Prostate gland (tissue), 2 donors: ENCODE measurements at regions not wholly inside any gene's neighbourhood (a gene's known extent, or its start where the extent isn't known, plus 50 kb on each side); places are given as distances from the start of the nearest gene placed in this dataset.

Source experiments
- DNase-seq: peaks from one replicate; pipeline ENCODE4 v3.0.0-alpha.2; 2019; ENCODE audit warnings: low spot score
- H3K27ac ChIP-seq, 2 donors: fragments of 200-600 bp; sonication (generic); 2 replicates each; pipeline ENCODE4 v1.5.1; 2017 to 2019
- H3K27me3 ChIP-seq: fragments of 200-600 bp; sonication (generic); replicated peaks from 2 replicates; pipeline ENCODE4 v1.5.1; 2019; ENCODE audit not compliant: insufficient read depth
- H3K36me3 ChIP-seq, 2 donors: fragments of 200-600 bp; sonication (generic); 1 replicate in 1 of 2; 2 replicates in 1 of 2; pipeline versions ENCODE4 v1.5.1 to v1.8.1; 2017 to 2019
- H3K4me1 ChIP-seq: fragments of 200-600 bp; sonication (generic); replicated peaks from 2 replicates; pipeline ENCODE4 v1.5.1; 2019
- H3K4me3 ChIP-seq, 2 donors: fragments of 200-600 bp; sonication (generic); 2 replicates each; pipeline ENCODE4 v1.5.1; 2017 to 2019
- H3K9me3 ChIP-seq: fragments of 200-600 bp; sonication (generic); 2 replicates; pipeline ENCODE4 v1.5.1; 2017
- CTCF ChIP-seq, 4 experiments: fragments of 200-600 bp in 2 of 4; fragments of 450-650 bp in 2 of 4; sonication (generic) in 2 of 4; IDR thresholded peaks; 1 replicate in 3 of 4; 2 replicates in 1 of 4; pipeline ENCODE4 v1.5.1; 2016 to 2019; ENCODE audit warnings: antibody characterized with exemption in 4 of 4, mild to moderate bottlenecking in 2 of 4, moderate library complexity in 2 of 4
- POLR2A ChIP-seq: fragments of 450-650 bp; IDR thresholded peaks from one replicate; pipeline ENCODE4 v1.6.1; 2016; ENCODE audit warnings: antibody characterized with exemption, mild to moderate bottlenecking
- POLR2AphosphoS5 ChIP-seq: sonication (generic); formaldehyde crosslinking; IDR thresholded peaks from one replicate; pipeline ENCODE4 v1.6.1; 2017; ENCODE audit warnings: antibody characterized with exemption
- WGBS: methylation state at CpG from one replicate; pipeline ENCODE4 v1.1.5; 2018; 5-methylcytosine and 5-hydroxymethylcytosine counted together
- intact Hi-C: fragments of 100-400 bp; cut with DNase I; formaldehyde crosslinking; loops from one replicate; pipeline ENCODE4 v1.14.2; 2022

- H3K9me3 ChIP-seq: no peaks in the 10 kb centered on the region
- intact Hi-C loops: no loop called here
- no peak overlapping the region for H3K27ac ChIP-seq
- H3K27me3 ChIP-seq: no peaks in the 10 kb centered on the region
- H3K4me1 ChIP-seq: no peaks in the 10 kb centered on the region
- DNase-seq: no peak
- no peaks in the 10 kb centered on the region for H3K36me3 ChIP-seq
- TF ChIP-seq POLR2A (no peak), POLR2AphosphoS5 (no peak), CTCF (IDR thresholded peaks at IDR 0.05) (no peak)
- no peak overlapping the region for H3K4me3 ChIP-seq
Measured at GRCh38 chr5:126103050-126103449, 320.2 kb upstream of the GRAMD2B start.

GRCh38 chr5:126103868-126104267 lies 319.3 kb upstream of the GRAMD2B start:
- no peak for TF ChIP-seq POLR2AphosphoS5
- TF ChIP-seq POLR2A: no peak
- TF ChIP-seq CTCF (IDR thresholded peaks at IDR 0.05): no peak
- Histone ChIP-seq H3K9me3 (no peaks in the 10 kb centered on the region), H3K27me3 (no peaks in the 10 kb centered on the region), H3K36me3 (no peaks in the 10 kb centered on the region), H3K4me3 (no peak overlapping the region), H3K4me1 (no peaks in the 10 kb centered on the region), H3K27ac (no peak overlapping the region)
- DNase-seq: no peak
- intact Hi-C loops: no loop called here
- WGBS: 88% methylated on average over 1 of the region's 1 CpG

- intact Hi-C loops: no loop called here
- TF ChIP-seq CTCF (IDR thresholded peaks at IDR 0.05) (no peak), POLR2AphosphoS5 (no peak), POLR2A (no peak)
- DNase-seq: no peak
- H3K36me3 ChIP-seq: no peaks in the 10 kb centered on the region
- no peaks in the 10 kb centered on the region for H3K4me1 ChIP-seq
- no peaks in the 10 kb centered on the region for H3K27me3 ChIP-seq
- no peak overlapping the region for H3K4me3 ChIP-seq
- no peaks in the 10 kb centered on the region for H3K9me3 ChIP-seq
- no peak overlapping the region for H3K27ac ChIP-seq
Measured at GRCh38 chr5:126104341-126104740, 318.9 kb upstream of the GRAMD2B start.

GRCh38 chr5:126104951-126105350 lies 318.3 kb upstream of the GRAMD2B start:
- H3K4me3 ChIP-seq: no peak overlapping the region
- DNase-seq: no peak
- H3K4me1 ChIP-seq: no peaks in the 10 kb centered on the region
- no peaks in the 10 kb centered on the region for H3K27me3 ChIP-seq
- no peak for TF ChIP-seq POLR2AphosphoS5
- no peaks in the 10 kb centered on the region for H3K9me3 ChIP-seq
- no peak overlapping the region for H3K27ac ChIP-seq
- intact Hi-C loops: no loop called here
- 25% methylated on average over 1 of the region's 1 CpG for WGBS
- H3K36me3 ChIP-seq: no peaks in the 10 kb centered on the region

- TF ChIP-seq POLR2A: no peak
- no peak for TF ChIP-seq CTCF (IDR thresholded peaks at IDR 0.05)
- TF ChIP-seq POLR2AphosphoS5: no peak
- no peaks in the 10 kb centered on the region for H3K27me3 ChIP-seq
- H3K4me3 ChIP-seq: no peak overlapping the region
- WGBS: 65% methylated on average over 3 of the region's 3 CpGs
- no peaks in the 10 kb centered on the region for H3K4me1 ChIP-seq
- no peak overlapping the region for H3K27ac ChIP-seq
- no peak for DNase-seq
- intact Hi-C loops: no loop called here
- no peaks in the 10 kb centered on the region for H3K9me3 ChIP-seq
- no peaks in the 10 kb centered on the region for H3K36me3 ChIP-seq
Measured at GRCh38 chr5:126106029-126106428, 317.2 kb upstream of the GRAMD2B start.

- Histone ChIP-seq H3K9me3 (no peaks in the 10 kb centered on the region), H3K4me3 (no peak overlapping the region), H3K27ac (no peak overlapping the region), H3K36me3 (no peaks in the 10 kb centered on the region), H3K4me1 (no peaks in the 10 kb centered on the region), H3K27me3 (no peaks in the 10 kb centered on the region)
- 86% methylated on average over 2 of the region's 2 CpGs for WGBS
- intact Hi-C loops: no loop called here
- TF ChIP-seq POLR2A: no peak
- no peak for TF ChIP-seq POLR2AphosphoS5
- TF ChIP-seq CTCF (IDR thresholded peaks at IDR 0.05): no peak
- DNase-seq: no peak
Measured at GRCh38 chr5:126107381-126107780, 315.8 kb upstream of the GRAMD2B start.
